ENCODE measurements at regions not wholly inside any gene's neighbourhood (a gene's known extent, or its start where the extent isn't known, plus 50 kb on each side); places are given as distances from the start of the nearest gene placed in this dataset.
"Not testable (repeated sequence)": the region's sequence is repeated elsewhere in the genome, so short reads cannot be mapped to it uniquely, and the experiment has no call there.

- no peak for DNase-seq (ENCODE audit: low spot score)
- intact Hi-C loops (cut with DNase I) = no loop called here
Measured at GRCh38 chr18:21928925-21929324, 188.3 kb downstream of the MIB1 start.

- DNase-seq (ENCODE audit: low spot score) = no peak
- intact Hi-C loops (cut with DNase I) = no loop called here
Measured at GRCh38 chr18:21930177-21930576, 189.6 kb downstream of the MIB1 start.

GRCh38 chr18:21933931-21934765 is 193.6 kb downstream of the MIB1 start:
- DNase-seq (ENCODE audit: low spot score) = no peak
- intact Hi-C loops (cut with DNase I) = no loop called here

- no peak for DNase-seq (ENCODE audit: low spot score)
- intact Hi-C loops (cut with DNase I) = no loop called here
Measured at GRCh38 chr18:21934766-21935015, 194.1 kb downstream of the MIB1 start.

GRCh38 chr18:21943456-21943855 is 202.9 kb downstream of the MIB1 start:
- intact Hi-C loops (cut with DNase I) = no loop called here
- DNase-seq (ENCODE audit: low spot score) = no peak

- DNase-seq (ENCODE audit: low spot score) = no peak
- intact Hi-C loops (cut with DNase I) = no loop called here
Measured at GRCh38 chr18:21949326-21950015, 208.9 kb downstream of the MIB1 start.

GRCh38 chr18:21955757-21956652 is 213.4 kb upstream of the GATA6 start:
- intact Hi-C loops (cut with DNase I) = loop anchor here (5.0 kb wide), 2 partner anchors 41 to 206 kb away; no protein-coding TSS in a partner anchor

GRCh38 chr18:21958263-21958662 is 211.1 kb upstream of the GATA6 start:
- DNase-seq (ENCODE audit: low spot score) = no peak
- intact Hi-C loops (cut with DNase I) = loop anchor here (5.0 kb wide), 2 partner anchors 39 to 204 kb away; no protein-coding TSS in a partner anchor

More at GRCh38 chr18:21955757-21956652, 213.4 kb upstream of the GATA6 start:
- peak; percentile 82 for DNase-seq (ENCODE audit: low spot score)

GRCh38 chr18:21958707-21959450 is 210.5 kb upstream of the GATA6 start:
- intact Hi-C loops (cut with DNase I) = loop anchor here (5.0 kb wide), 2 partner anchors 38 to 203 kb away; no protein-coding TSS in a partner anchor
- DNase-seq (ENCODE audit: low spot score) = no peak

- intact Hi-C loops (cut with DNase I) = loop anchor here (5.0 kb wide), 1 partner anchor 53 kb away; no protein-coding TSS in a partner anchor
- no peak for DNase-seq (ENCODE audit: low spot score)
Measured at GRCh38 chr18:21960189-21960588, 209.2 kb upstream of the GATA6 start.

- no peak for DNase-seq (ENCODE audit: low spot score)
- intact Hi-C loops (cut with DNase I) = loop anchor here (5.0 kb wide), 1 partner anchor 56 kb away; no protein-coding TSS in a partner anchor
Measured at GRCh38 chr18:21963336-21963735, 206.1 kb upstream of the GATA6 start.

GRCh38 chr18:21968338-21968737 is 201.1 kb upstream of the GATA6 start:
- intact Hi-C loops (cut with DNase I) = no loop called here

GRCh38 chr18:21972281-21972680 is 197.1 kb upstream of the GATA6 start:
- intact Hi-C loops (cut with DNase I) = no loop called here
- no peak for DNase-seq (ENCODE audit: low spot score)

More at GRCh38 chr18:21968338-21968737, 201.1 kb upstream of the GATA6 start:
- DNase-seq (ENCODE audit: low spot score) = no peak

- intact Hi-C loops (cut with DNase I) = not testable (repeated sequence)
Measured at GRCh38 chr18:21975954-21976353, 193.4 kb upstream of the GATA6 start.

GRCh38 chr18:21978546-21979170 is 190.7 kb upstream of the GATA6 start:
- DNase-seq (ENCODE audit: low spot score) = no peak
- intact Hi-C loops (cut with DNase I) = no loop called here

More at GRCh38 chr18:21975954-21976353, 193.4 kb upstream of the GATA6 start:
- not testable (repeated sequence) for DNase-seq (ENCODE audit: low spot score)

GRCh38 chr18:21979171-21979560 is 190.2 kb upstream of the GATA6 start:
- no peak for DNase-seq (ENCODE audit: low spot score)
- intact Hi-C loops (cut with DNase I) = no loop called here

GRCh38 chr18:21979759-21980158 is 189.6 kb upstream of the GATA6 start:
- intact Hi-C loops (cut with DNase I) = no loop called here
- no peak for DNase-seq (ENCODE audit: low spot score)

GRCh38 chr18:21980744-21981143 is 188.6 kb upstream of the GATA6 start:
- no peak for DNase-seq (ENCODE audit: low spot score)
- intact Hi-C loops (cut with DNase I) = no loop called here

GRCh38 chr18:21981489-21981888 is 187.9 kb upstream of the GATA6 start:
- intact Hi-C loops (cut with DNase I); DNase-seq (ENCODE audit: low spot score): not testable (repeated sequence)

Data from cardiac septum (tissue), 1 donor.